ENCODE measurements at regions not wholly inside any gene's neighbourhood (a gene's known extent, or its start where the extent isn't known, plus 50 kb on each side); places are given as distances from the start of the nearest gene placed in this dataset.

GRCh38 chr10:3526727-3527501 lies 258.1 kb downstream of the KLF6 start:
- H3K36me3 ChIP-seq (replicated peaks in 1 of 2; ENCODE audit: control extremely low read depth in 1 of 2, control insufficient read depth in 1 of 2, extremely low read depth in 1 of 2, insufficient read depth in 2 of 2, low read length in 1 of 2): no peaks in the 10 kb centered on the region
- TF ChIP-seq CTCF (IDR thresholded peaks at IDR 0.05): no peak
- TF ChIP-seq EZH2 (IDR thresholded peaks at IDR 0.05; ENCODE audit: borderline replicate concordance, insufficient read depth, low read depth, low read length, poor library complexity, severe bottlenecking): no peak
- ChIA-PET POLR2A (no interaction called here), CTCF (no interaction called here)
- Mint-ChIP-seq H3K27me3 (peaks cover 3% of the 10 kb centered on the region), H3K4me1 (no peaks in the 10 kb centered on the region), H3K27ac (no peak overlapping the region), H3K4me3 (no peak overlapping the region), H3K9me3 (ENCODE audit: insufficient read depth) (no peaks in the 10 kb centered on the region)
- no peaks in the 10 kb centered on the region for H3K27me3 ChIP-seq (replicated peaks in 1 of 4; ENCODE audit: control extremely low read depth in 1 of 4, control insufficient read depth in 3 of 4, insufficient read depth in 4 of 4, low read length in 3 of 4)
- H3K79me2 ChIP-seq (ENCODE audit: control insufficient read depth, insufficient read depth, low read length): no peaks in the 10 kb centered on the region
- no peak overlapping the region for H3K4me2 ChIP-seq (replicated peaks; ENCODE audit: low read depth, low read length, poor library complexity, severe bottlenecking)
- 100% methylated on average over 2 of the region's 6 CpGs for WGBS (ENCODE audit: insufficient coverage)
- DNase-seq (no peak), ATAC-seq (ENCODE audit: low read depth) (no peak)
- H3K4me3 ChIP-seq (ENCODE audit: control extremely low read depth in 1 of 5, extremely low read depth in 1 of 5, insufficient read depth in 1 of 5, low read depth in 2 of 5, low read length in 4 of 5): no peak overlapping the region
- no peak overlapping the region for H2AFZ ChIP-seq (ENCODE audit: insufficient read depth, low read depth, low read length, poor library complexity, severe bottlenecking)
- H3K9me3 ChIP-seq (ENCODE audit: control extremely low read depth in 1 of 3, control insufficient read depth in 2 of 3, insufficient read depth in 1 of 3, low read length in 2 of 3): no peaks in the 10 kb centered on the region
- H3K9ac ChIP-seq (ENCODE audit: low read length): no peak overlapping the region
- intact Hi-C loops (cut with micrococcal nuclease): no loop called here
- H3K27ac ChIP-seq (ENCODE audit: low read length in 2 of 2): no peak overlapping the region
- H4K20me1 ChIP-seq (ENCODE audit: control insufficient read depth, insufficient read depth, low read length, poor library complexity, severe bottlenecking): no peaks in the 10 kb centered on the region
- H3K4me1 ChIP-seq (ENCODE audit: control insufficient read depth in 2 of 2, insufficient read depth in 2 of 2, low read length in 2 of 2): no peaks in the 10 kb centered on the region

GRCh38 chr10:3525832-3526449 lies 259.1 kb downstream of the KLF6 start:
- Histone ChIP-seq H3K4me1 (ENCODE audit: control insufficient read depth in 2 of 2, insufficient read depth in 2 of 2, low read length in 2 of 2) (no peaks in the 10 kb centered on the region), H3K4me3 (ENCODE audit: control extremely low read depth in 1 of 5, extremely low read depth in 1 of 5, insufficient read depth in 1 of 5, low read depth in 2 of 5, low read length in 4 of 5) (no peak overlapping the region), H4K20me1 (ENCODE audit: control insufficient read depth, insufficient read depth, low read length, poor library complexity, severe bottlenecking) (no peaks in the 10 kb centered on the region), H3K9me3 (ENCODE audit: control extremely low read depth in 1 of 3, control insufficient read depth in 2 of 3, insufficient read depth in 1 of 3, low read length in 2 of 3) (no peaks in the 10 kb centered on the region), H3K4me2 (replicated peaks; ENCODE audit: low read depth, low read length, poor library complexity, severe bottlenecking) (no peak overlapping the region), H3K27ac (ENCODE audit: low read length in 2 of 2) (no peak overlapping the region), H3K27me3 (replicated peaks in 1 of 4; ENCODE audit: control extremely low read depth in 1 of 4, control insufficient read depth in 3 of 4, insufficient read depth in 4 of 4, low read length in 3 of 4) (no peaks in the 10 kb centered on the region), H3K36me3 (replicated peaks in 1 of 2; ENCODE audit: control extremely low read depth in 1 of 2, control insufficient read depth in 1 of 2, extremely low read depth in 1 of 2, insufficient read depth in 2 of 2, low read length in 1 of 2) (no peaks in the 10 kb centered on the region), H3K9ac (ENCODE audit: low read length) (no peak overlapping the region), H3K79me2 (ENCODE audit: control insufficient read depth, insufficient read depth, low read length) (no peaks in the 10 kb centered on the region), H2AFZ (ENCODE audit: insufficient read depth, low read depth, low read length, poor library complexity, severe bottlenecking) (no peak overlapping the region)
- intact Hi-C loops (cut with micrococcal nuclease): no loop called here
- 100% methylated on average over 9 of the region's 11 CpGs for WGBS (ENCODE audit: insufficient coverage)
- TF ChIP-seq EZH2 (IDR thresholded peaks at IDR 0.05; ENCODE audit: borderline replicate concordance, insufficient read depth, low read depth, low read length, poor library complexity, severe bottlenecking): no peak
- no peak for TF ChIP-seq CTCF (IDR thresholded peaks at IDR 0.05)
- POLR2A ChIA-PET: no interaction called here
- peaks cover 6% of the 10 kb centered on the region for H3K27me3 Mint-ChIP-seq
- H3K4me1 Mint-ChIP-seq: no peaks in the 10 kb centered on the region
- ATAC-seq (ENCODE audit: low read depth) (no peak), DNase-seq (no peak)
- no peak overlapping the region for H3K27ac Mint-ChIP-seq
- no peak overlapping the region for H3K4me3 Mint-ChIP-seq
- H3K9me3 Mint-ChIP-seq (ENCODE audit: insufficient read depth): peaks cover under 1% of the 10 kb centered on the region
- CTCF ChIA-PET: no interaction called here

All from B cell (primary cell).